Neural progenitor cell (in vitro differentiated cells): ENCODE measurements at regions not wholly inside any gene's neighbourhood (a gene's known extent, or its start where the extent isn't known, plus 50 kb on each side); places are given as distances from the start of the nearest gene placed in this dataset.

Experiments
- CTCF ChIP-seq: fragments of 200-600 bp; sonication (generic); IDR thresholded peaks from 2 replicates; pipeline ENCODE4 v1.5.1; 2017; ENCODE audit warnings: antibody characterized with exemption, mild to moderate bottlenecking
- EZH2 ChIP-seq: fragments of 200-600 bp; sonication (generic); IDR thresholded peaks from 2 replicates; pipeline ENCODE4 v1.6.1; 2017; ENCODE audit warnings: antibody characterized with exemption, mild to moderate bottlenecking, moderate library complexity

- no peak for TF ChIP-seq CTCF
- TF ChIP-seq EZH2, result no peak
These were observed 74.7 kb upstream of the MAP4K3 start for GRCh38 chr2:39511605-39512433.
